ENCODE measurements at regions not wholly inside any gene's neighbourhood (a gene's known extent, or its start where the extent isn't known, plus 50 kb on each side); places are given as distances from the start of the nearest gene placed in this dataset.
A peak's percentile ranks its signal among the peaks of the same experiment; 100 is the strongest.

DNA sequence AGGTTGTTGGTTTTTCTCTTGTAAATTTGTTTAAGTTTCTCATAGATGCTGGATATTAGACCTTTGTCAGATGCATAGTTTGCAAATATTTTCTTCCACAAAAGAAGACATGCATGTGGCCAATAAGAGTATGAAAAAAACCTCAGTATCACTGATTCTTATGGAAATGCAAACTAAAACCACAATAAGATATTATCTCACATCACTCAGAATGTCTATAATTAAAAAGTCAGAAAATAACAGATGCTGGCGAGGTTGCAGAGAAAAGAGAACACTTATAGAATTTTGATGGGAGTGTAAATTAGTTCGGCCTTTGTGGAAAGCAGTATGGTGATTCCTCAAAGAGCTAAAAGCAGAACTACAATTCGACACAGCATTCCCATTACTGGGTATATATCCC is 1355.6 kb downstream of the FAM133A start:
- DNase-seq (ENCODE audit: low read depth in 2 of 2) = no peak

- DNase-seq (ENCODE audit: low read depth in 2 of 2) = no peak
Measured at GRCh38 chrX:95040104-95040503, 1366.1 kb downstream of the FAM133A start.

GRCh38 chrX:95044331-95044730 is 1370.3 kb downstream of the FAM133A start:
- DNase-seq (ENCODE audit: low read depth in 2 of 2) = no peak

DNA sequence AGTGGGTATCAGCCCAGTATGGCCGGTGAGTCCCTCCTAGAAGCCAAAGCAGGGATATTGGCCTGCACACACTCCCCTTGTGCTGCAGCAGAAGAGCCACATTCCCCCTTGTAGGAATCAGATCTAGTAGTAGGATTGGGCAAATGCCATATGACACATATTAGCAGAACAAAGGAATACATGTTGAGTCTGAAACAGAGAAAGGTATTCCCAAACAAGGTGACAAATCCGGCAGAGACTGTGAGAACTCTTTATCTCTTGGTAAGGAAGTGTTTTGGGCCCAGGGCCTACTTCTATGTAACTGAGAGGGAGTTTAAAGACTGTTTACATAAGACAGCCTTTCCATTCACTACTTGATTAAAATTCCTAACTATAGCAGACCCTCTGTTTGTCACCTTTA is 1382.0 kb downstream of the FAM133A start:
- no peak for DNase-seq (ENCODE audit: low read depth in 2 of 2)

DNA sequence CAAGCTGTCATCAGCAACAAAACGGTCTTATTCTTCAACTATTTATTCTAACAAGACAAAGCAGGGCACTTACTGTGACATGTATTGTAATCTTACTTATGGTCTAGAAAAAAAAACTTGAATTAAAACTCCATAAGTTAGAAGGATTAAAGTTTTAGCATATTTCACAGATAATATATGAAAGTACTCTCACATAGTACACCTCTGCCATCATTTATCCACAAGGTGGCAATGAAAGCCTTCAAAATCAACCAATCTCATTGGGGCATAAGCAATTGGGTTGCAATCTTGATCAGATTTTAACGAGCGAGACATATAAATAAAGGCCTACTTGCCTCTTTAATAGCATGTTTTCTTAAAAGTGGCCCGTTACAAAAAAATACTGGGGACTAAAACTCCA is 1382.9 kb downstream of the FAM133A start:
- DNase-seq (ENCODE audit: low read depth in 2 of 2) = no peak

GRCh38 chrX:95057341-95057740 is 1383.3 kb downstream of the FAM133A start:
- no peak for DNase-seq (ENCODE audit: low read depth in 2 of 2)

- no peak for DNase-seq (ENCODE audit: low read depth in 2 of 2)
Measured at GRCh38 chrX:95058815-95059214, 1384.8 kb downstream of the FAM133A start.

DNA sequence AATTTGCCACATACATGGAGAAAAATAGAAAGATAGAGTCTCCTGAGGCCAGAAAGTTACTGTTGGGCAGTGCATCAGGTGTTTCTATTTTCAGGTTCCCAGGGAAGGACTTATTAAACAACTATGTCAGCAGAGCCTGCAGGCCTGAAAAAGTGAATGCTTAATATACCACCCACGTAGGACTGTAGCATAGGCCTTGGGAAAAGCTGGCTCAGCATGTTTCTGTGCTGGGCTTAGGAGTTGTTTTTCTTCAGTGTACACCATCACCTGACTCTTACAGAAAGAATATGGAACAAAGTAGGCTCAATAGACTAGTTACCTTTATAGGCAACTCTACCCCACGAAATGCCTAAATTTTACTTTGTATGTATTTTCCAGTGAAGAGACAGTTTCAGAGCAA is 1385.9 kb downstream of the FAM133A start:
- no peak for DNase-seq (ENCODE audit: low read depth in 2 of 2)

DNA sequence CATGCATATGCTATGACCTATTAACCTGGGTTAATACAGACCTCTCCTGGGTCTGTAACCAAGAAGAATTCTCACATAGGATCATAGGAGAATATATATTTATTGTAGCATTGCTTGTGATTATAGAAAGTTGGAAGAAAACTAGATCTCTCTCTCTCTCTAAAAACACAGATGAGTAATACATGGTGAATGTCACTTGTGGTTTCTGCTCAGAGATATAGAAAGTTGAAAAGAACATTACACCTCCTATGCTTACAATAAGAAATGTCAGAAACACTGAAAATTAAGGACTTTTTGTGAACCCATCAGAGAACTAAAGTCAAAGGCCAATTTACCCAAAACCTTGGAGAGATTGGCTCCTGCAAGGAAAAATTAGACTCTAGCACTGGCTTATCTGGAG is 1389.5 kb downstream of the FAM133A start:
- no peak for DNase-seq (ENCODE audit: low read depth in 2 of 2)

- no peak for DNase-seq (ENCODE audit: low read depth in 2 of 2)
Measured at GRCh38 chrX:95065151-95065550, 1391.1 kb downstream of the FAM133A start.

- no peak for DNase-seq (ENCODE audit: low read depth in 2 of 2)
Measured at GRCh38 chrX:95071052-95071451, 1397.0 kb downstream of the FAM133A start.

DNA sequence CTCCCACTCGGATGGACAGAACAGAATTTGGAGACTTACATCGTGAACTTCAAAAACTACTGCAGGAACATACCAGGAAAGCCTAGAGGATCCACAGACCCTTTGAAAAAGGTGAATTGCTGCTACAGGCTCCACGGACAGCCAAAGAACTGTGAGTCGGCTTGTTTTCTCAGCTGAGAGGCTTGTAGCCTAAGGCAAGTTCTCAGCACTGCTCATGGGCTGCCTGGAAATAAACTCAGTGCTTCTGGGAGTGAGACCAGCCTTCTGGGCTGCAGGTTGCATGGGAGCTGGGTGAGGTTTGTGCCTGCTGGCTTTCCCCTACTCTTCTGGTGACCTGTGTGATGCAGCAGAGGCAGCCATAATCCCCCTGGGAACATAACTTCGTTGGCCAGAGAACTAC is 1397.6 kb downstream of the FAM133A start:
- no peak for DNase-seq (ENCODE audit: low read depth in 2 of 2)

DNA sequence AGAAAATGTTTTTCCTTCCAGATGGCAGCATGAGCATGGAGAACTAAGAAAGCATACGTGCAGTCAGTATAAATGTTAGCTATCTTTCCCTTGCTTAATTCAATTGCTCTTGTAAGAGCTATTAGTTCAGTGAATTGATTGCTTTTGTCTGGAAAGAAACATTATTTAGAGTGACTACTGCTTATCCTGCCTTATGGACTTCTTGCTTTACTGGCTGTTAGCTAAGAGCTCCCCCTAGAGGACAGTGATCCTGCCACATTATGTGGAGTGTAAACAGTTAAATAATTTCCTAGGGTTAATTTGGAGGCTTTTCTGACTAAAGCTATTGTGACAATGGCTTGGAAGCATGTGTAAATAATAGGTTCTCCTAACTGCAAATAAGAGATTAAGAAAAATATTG is 1402.4 kb downstream of the FAM133A start:
- DNase-seq (ENCODE audit: low read depth in 2 of 2) = peak in 1 of 2 donors; percentile 10

GRCh38 chrX:95101851-95102390 is 1427.9 kb downstream of the FAM133A start:
- no peak for DNase-seq (ENCODE audit: low read depth in 2 of 2)

DNA sequence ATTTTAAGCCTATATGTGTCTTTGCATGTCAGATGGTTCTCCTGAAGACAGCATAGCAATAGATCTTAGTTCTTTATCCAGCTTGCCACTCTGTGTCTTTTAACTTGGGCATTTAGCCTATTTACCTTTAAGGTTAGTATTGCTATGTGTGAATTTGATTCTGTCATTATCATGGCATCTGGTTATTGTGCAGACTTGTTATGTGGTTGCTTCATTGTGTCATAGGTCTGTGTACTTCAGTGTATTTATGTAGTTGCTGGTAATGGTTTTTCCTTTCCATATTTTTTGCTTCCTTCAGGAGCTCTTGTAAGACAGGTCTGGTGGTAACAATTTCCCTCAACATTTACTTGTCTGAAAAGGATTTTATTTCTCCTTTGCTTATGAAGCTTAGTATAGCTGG is 1443.5 kb downstream of the FAM133A start:
- DNase-seq (ENCODE audit: low read depth in 2 of 2) = no peak

DNA sequence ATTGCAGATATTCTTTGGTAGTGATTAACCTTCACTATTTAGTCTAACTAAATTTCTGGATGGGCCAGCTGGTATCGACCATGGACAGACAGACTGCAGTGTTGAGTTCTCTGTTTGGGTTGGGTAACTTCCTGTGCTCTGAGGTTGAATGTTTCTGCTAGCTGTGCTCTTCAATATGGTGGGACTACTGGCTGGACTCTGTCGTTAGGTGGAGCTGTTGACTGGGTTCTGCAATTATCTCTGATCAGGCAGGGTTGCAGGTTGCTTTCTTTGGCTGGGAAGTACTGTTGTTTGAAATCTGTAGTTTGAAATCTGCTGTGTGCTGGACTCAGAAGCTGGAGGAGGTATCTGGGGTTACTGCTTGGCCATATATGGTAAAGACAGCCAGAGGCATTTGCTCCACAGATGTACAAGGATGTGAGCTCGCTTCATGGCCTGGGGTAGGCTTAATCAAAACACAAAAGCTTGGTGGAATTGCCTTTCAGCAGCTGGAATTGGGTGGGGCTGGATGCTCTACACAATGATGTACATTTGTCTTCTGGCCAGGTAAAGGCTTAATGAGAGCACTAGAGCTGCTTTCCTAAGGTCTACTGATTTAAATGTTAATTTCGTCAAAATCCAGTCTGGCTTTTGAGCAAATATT is 1472.0 kb downstream of the FAM133A start:
- DNase-seq (ENCODE audit: low read depth in 2 of 2) = no peak

DNA sequence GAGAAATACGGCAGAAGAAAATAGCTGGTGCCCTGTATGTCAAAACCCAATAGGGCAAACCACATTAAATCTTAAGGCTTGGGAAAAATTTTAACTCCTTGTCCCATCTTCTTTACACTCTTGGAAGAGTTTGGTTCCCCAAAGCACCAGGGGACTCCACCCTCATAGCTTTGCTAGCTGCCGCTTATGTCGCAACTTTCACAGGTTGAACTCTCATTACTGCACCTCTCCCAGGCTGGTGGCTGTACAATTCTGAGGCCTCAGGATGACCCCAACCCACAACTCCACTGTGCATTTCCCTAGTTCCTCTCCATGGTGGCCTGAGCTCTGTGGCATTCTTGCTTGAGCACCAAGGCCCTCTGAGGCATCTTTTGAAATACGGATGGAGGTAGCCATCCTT is 1478.8 kb downstream of the FAM133A start:
- DNase-seq (ENCODE audit: low read depth in 2 of 2) = no peak

GRCh38 chrX:95156566-95156965 is 1482.6 kb downstream of the FAM133A start:
- no peak for DNase-seq (ENCODE audit: low read depth in 2 of 2)

All from lung microvascular endothelial cell (primary cell).